ENCODE measurements at regions not wholly inside any gene's neighbourhood (a gene's known extent, or its start where the extent isn't known, plus 50 kb on each side); places are given as distances from the start of the nearest gene placed in this dataset.

- H3K9ac ChIP-seq (replicated peaks; ENCODE audit: extremely low read depth, insufficient read depth, low read length), result no peak overlapping the region
- H3K27ac ChIP-seq (ENCODE audit: insufficient read depth, low read depth, low read length), result no peak overlapping the region
- H3K4me1 ChIP-seq (ENCODE audit: control insufficient read depth, extremely low read depth, insufficient read depth, low read length), result no peaks in the 10 kb centered on the region
- FAIRE-seq (no peak), DNase-seq (ENCODE audit: low read depth, low spot score) (no peak)
- no peaks in the 10 kb centered on the region for H3K79me2 ChIP-seq (ENCODE audit: control insufficient read depth, insufficient read depth, low read length)
- no TSS peak for BruUV-seq (replicated peaks)
- no peak for TF ChIP-seq JUN (IDR thresholded peaks at IDR 0.05; ENCODE audit: borderline replicate concordance, insufficient read depth, insufficient read length, low read depth)
- no peak for TF ChIP-seq POLR2AphosphoS5 (IDR thresholded peaks at IDR 0.05; ENCODE audit: insufficient read depth, low read depth, low read length)
- TF ChIP-seq FOS (IDR thresholded peaks at IDR 0.05; ENCODE audit: borderline replicate concordance, insufficient read depth, low read length), result no peak
- TF ChIP-seq GATA2 (IDR thresholded peaks at IDR 0.05; ENCODE audit: insufficient read depth, insufficient read length, low read depth, low read length), result no peak
- TF ChIP-seq, protein P1, sequence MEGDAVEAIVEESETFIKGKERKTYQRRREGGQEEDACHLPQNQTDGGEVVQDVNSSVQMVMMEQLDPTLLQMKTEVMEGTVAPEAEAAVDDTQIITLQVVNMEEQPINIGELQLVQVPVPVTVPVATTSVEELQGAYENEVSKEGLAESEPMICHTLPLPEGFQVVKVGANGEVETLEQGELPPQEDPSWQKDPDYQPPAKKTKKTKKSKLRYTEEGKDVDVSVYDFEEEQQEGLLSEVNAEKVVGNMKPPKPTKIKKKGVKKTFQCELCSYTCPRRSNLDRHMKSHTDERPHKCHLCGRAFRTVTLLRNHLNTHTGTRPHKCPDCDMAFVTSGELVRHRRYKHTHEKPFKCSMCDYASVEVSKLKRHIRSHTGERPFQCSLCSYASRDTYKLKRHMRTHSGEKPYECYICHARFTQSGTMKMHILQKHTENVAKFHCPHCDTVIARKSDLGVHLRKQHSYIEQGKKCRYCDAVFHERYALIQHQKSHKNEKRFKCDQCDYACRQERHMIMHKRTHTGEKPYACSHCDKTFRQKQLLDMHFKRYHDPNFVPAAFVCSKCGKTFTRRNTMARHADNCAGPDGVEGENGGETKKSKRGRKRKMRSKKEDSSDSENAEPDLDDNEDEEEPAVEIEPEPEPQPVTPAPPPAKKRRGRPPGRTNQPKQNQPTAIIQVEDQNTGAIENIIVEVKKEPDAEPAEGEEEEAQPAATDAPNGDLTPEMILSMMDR (IDR thresholded peaks at IDR 0.05; ENCODE audit: extremely low read depth in 1 of 2, insufficient read depth in 1 of 2, low read depth in 1 of 2, low read length in 2 of 2), result no peak
- no peak for TF ChIP-seq MAX (IDR thresholded peaks at IDR 0.05; ENCODE audit: insufficient read depth, insufficient read length)
- no peak for TF ChIP-seq MYC (IDR thresholded peaks at IDR 0.05; ENCODE audit: low read depth, low read length)
- no peak for TF ChIP-seq POLR2A (IDR thresholded peaks at IDR 0.05; ENCODE audit: low read depth, low read length)
- no peak for TF ChIP-seq EZH2 (IDR thresholded peaks at IDR 0.05; ENCODE audit: borderline replicate concordance, low read depth, low read length, severe bottlenecking)
- no peaks in the 10 kb centered on the region for H4K20me1 ChIP-seq (replicated peaks; ENCODE audit: control insufficient read depth, extremely low read depth, insufficient read depth, low read length)
- dilution Hi-C loops (cut with MboI; ENCODE audit: extremely low pct_ligation_motif_present, low sequenced_read_pairs), result no loop called here
- H3K4me2 ChIP-seq (ENCODE audit: insufficient read depth, low read length), result no peak overlapping the region
- H3K36me3 ChIP-seq (ENCODE audit: control insufficient read depth in 2 of 2, extremely low read depth in 1 of 2, insufficient read depth in 2 of 2, low read length in 2 of 2), result no peaks in the 10 kb centered on the region
- H2AFZ ChIP-seq (ENCODE audit: low read depth, low read length), result no peak overlapping the region
- CTCF ChIA-PET, result interaction anchor here (0.9 kb wide), 1 partner anchor 8 kb away, joined by 3 read pairs; no protein-coding TSS in a partner anchor
- no peak overlapping the region for H3K4me3 ChIP-seq (replicated peaks in 1 of 3; ENCODE audit: insufficient read depth in 1 of 3, low read depth in 1 of 3, low read length in 3 of 3)
- H3K9me3 ChIP-seq (replicated peaks; ENCODE audit: control insufficient read depth, insufficient read depth, low read length), result no peaks in the 10 kb centered on the region
- intact Hi-C loops (cut with micrococcal nuclease), result no loop called here
- H3K9me1 ChIP-seq (replicated peaks; ENCODE audit: control insufficient read depth, extremely low read depth, insufficient read depth, low read length), result no peaks in the 10 kb centered on the region
- no peaks in the 10 kb centered on the region for H3K27me3 ChIP-seq (ENCODE audit: control insufficient read depth in 2 of 2, insufficient read depth in 2 of 2, low read length in 2 of 2)
- POLR2A ChIA-PET, result no interaction called here
Measured at GRCh38 chr5:67702008-67702407, 505.4 kb upstream of the CD180 start.

Data from endothelial cell of umbilical vein (primary cell).